CD4-positive, alpha-beta T cell treated with Interleukin-17A for 1 hour (primary cell): ENCODE measurements at regions not wholly inside any gene's neighbourhood (a gene's known extent, or its start where the extent isn't known, plus 50 kb on each side); places are given as distances from the start of the nearest gene placed in this dataset.

Source experiments
- DNase-seq: peaks from one replicate; pipeline ENCODE4 v3.0.0-alpha.2; 2020

DNA sequence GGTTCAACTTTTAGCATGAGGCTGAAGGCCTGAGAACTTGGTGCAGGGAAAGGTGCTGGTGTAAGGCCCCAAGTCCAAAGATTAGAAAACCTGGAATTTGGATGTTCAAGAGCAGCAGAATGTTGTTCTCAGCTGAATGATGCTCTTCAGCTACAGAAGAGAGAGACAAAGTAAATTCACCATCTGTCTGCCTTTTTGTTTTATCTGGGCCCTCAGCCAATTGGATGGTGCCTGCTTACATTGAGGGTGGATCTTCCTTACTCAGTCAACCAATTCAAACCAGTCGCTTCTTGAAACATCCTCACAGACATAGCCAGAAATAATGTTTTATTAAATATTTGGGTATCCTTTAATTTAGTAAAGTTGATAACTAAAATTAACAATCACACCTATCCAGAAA is 748.2 kb upstream of the ADAMTS5 start:
- DNase-seq, result no peak

DNA sequence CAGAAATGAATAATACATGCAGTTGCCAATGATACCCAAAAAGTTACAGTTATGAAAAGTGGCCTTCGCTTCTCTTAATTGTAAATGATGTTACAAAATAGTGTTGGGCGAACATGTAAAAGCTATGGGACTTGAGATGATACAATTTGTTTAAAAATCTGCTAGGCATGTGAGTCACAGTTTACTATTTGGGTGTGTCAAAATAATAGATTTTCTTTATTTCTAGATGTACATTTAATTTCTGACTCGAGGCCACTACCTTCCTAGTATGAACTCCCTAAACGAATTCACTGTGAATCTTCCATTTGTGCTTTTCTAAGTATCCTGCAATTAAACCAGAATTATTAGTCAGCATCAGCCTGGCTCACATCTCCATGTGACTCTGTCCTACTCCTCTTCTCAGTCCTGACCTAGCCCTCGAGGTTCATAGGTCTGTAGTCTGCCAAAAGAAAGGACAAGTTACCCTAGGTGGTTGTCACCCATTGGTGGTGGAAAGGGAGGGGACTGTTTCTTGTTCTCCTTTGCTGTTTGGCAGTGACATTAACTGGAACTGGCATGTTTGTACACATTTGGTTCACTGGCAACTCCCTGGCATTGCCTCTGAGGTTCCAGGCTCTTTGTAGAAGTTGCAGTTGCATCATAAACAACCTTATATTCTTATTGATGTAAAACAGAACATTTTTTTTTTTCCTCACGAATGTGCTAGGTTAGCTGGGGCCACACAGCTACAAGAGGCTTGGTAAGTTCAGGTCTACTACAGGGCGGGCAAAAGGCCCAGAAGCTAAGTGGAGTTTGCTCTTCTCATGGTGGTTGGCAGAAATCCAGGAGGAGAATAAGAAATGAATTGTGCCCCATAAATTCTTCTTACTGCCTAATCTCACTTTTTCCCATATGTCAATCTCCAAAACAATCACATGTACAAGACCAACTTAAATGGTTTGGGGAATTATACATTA is 746.5 kb upstream of the ADAMTS5 start:
- no peak for DNase-seq

DNA sequence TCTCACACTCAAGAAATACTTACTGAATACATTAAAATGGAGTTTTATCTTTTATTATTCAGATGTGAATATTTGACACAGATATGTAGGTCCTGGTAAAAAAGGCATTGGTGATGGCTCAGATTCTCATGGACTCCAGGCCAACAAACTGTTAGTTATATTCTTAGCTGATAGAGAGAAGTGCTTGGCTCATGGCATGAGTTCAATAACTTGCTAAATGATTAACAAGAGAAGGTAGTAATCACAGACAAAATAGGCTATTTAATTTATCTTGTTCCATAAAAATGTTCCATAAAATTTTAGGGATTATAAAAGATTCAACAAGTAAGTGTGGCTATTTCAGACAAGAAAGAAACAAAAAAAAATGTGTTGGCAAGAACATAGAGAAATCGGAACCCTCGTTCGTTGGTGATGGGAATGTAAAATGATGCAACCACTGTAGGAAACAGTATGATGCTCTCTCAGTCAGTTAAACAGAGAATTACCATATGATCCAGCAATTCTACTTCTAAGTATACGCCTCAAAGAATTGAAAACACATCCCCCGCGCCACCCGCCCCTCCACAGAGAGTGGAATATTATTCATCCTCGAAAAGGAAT is 737.8 kb upstream of the ADAMTS5 start:
- no peak for DNase-seq

DNA sequence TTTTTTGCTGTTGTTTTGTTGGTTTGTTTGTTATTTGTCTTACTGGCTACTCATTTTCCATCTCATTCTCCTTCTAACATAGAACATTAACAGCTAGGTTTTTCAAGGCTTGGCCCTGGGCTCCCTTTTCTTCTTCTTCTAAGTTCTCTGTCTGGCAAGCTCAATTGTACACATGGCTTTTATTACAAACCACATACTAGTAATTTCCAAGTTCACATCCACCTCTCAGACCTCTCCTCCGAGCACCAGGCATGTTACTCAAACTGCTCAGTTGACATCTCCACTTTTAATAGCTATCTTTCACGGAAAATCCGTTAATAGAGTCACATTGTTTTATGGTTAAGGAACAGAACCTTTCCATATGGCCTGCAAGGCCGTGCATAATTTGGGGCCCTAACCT is 736.9 kb upstream of the ADAMTS5 start:
- no peak for DNase-seq

DNA sequence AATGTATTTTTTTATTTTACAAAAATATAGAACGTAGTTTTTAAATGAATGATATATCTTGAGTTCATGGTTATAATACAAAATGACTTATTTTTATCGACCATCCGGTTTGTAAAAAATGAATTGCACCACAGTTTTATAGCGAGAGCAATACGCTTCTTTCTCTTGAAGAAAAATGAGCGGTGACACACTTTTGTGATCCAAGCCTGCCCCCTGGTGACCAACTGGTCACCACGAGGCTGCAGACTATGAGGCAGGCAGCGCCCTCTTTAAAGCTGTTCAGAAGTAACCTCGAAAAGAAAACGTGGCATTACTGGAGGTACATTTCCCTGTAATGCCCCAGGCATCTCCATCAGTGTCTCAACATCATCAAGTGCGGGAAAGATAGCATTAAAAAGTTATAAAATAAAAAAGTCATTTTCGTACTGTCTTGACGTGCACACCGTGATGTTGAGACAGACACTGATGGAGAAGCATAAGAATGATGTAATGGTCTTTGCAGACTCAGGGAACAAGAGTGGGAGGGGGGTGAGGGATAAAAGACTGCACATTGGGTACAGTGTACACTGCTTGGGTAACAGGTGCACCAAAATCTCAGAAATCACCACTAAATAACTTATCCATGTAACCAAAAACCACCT is 734.2 kb upstream of the ADAMTS5 start:
- DNase-seq, result peak; percentile 51

DNA sequence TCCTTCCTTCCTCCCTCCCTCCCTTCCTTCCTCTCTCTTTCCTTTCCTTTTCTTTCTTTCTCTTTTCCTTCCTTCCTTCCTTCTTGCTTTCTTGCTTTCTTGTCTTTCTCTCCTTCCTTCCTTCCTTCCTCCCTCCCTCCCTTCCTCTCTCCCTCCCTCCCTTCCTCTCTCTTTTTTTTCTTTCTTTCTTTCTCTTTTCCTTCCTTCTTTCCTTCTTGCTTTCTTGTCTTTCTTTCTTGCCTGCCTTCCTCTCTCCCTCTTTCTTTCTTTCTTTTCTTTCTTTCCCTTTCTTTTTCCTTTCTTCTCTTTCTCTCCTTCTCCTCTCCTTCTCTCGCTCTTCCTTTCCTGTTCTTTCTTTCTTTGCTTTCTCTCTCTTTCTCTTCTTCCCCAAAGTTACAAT is 728.4 kb upstream of the ADAMTS5 start:
- DNase-seq, result no peak

DNA sequence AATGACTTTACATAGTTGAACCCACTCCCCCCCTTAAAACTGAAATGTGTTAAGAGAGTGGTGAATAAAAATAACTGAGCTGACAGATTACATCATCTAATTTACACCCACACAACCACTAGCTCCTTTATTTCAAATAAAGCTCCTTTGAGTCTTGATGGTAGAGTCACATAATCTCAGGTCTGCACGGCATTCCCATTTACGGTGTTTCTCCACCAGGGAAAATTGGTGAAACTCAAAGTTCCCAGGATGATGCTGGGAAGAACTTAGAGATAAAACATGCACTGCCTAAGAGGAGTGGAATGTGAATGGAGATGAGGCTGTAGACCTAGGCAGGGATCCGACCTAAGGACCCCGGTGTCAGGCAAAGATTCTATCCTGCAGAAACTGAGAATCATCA is 727.8 kb upstream of the ADAMTS5 start:
- no peak for DNase-seq

DNA sequence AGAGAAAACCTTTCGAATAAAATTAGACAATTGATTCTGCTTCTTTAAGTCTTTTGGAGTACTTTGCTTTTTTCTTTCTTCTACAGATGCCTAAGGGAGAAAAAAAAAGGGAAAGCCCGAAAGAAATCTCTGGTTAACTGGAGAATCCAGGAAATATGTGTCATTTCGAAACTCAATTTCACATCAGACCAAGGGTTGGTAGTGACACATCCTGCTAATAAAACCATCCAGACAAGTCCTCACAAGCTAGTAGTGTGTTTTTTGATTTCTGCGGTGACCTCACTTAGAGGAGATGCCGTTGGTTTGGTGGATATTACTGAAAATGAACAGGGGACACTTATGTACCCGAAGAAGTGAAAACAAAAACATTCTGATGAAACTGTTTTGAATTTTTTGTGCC is 726.5 kb upstream of the ADAMTS5 start:
- DNase-seq, result no peak

DNA sequence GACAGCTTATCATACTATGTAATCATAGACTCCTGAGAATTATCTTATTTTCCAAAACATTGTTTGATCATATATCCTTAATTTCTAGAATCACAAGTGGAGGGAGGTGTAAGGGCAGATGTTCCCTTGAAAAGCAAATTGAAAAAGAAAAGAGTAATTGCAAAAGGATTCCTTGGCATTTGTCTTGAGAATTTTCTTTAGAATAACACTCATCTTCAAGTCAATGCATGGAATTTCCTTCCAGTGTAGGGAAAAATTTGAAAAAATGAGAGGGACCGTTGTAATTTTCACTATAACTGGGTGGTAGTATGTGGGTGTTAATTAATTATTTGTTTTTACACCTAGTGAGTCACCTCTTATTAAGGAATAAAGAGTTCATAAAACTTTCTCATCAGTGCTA is 724.6 kb upstream of the ADAMTS5 start:
- DNase-seq, result no peak

DNA sequence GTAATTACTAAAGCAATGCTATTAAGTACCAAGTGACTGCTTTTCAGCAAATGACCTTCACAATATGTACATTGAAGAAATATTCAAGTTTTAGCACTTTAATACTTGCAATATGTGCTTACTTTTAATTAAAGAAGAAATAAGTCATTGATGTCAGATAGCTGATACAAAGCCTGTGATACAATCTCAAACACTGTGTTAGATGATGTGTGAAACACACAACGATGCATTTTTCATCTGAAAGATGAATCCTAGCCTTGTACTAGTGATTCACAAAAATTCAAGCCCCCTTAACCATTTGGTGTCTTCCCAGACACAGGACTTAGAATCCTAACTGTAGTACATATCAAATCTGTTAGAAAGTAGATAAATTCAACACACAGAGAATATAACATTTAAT is 724.1 kb upstream of the ADAMTS5 start:
- DNase-seq, result no peak

DNA sequence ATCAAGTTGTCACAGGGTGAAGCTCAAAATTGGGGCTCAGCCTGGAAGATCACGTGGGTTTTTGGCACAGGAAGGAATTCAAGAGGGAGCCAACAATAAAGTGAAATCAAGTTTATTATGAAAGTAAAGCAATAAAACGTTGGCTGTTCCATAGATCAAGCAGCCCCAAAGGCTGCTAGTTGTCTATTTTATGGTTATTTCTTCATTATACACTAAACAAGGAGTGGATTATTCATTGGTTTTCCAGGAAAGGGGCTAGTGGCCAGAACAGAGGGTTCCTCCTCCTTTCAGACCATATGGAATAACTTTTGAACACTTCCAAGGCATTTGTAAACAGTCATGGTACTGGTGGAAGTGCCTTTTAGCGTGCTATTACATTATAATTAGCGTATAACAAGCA is 723.5 kb upstream of the ADAMTS5 start:
- no peak for DNase-seq

DNA sequence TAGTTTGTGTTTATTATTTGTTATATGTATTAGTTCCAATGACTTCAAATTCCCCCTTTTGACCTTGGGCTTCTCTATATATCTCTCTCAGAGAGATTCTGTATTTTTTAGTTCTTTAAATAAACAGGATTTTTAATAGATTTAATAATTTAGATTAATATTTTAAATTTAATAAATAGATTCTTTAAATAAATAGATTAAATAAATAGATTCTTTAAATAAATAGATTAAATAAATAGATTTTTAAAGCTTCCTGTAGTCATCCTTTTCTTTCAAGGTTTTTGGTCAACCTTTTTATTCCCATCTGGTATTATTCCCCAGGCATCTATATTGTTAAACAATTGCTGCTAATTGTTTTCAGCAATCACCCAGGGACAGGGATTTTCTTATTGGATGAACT is 721.9 kb upstream of the ADAMTS5 start:
- no peak for DNase-seq

DNA sequence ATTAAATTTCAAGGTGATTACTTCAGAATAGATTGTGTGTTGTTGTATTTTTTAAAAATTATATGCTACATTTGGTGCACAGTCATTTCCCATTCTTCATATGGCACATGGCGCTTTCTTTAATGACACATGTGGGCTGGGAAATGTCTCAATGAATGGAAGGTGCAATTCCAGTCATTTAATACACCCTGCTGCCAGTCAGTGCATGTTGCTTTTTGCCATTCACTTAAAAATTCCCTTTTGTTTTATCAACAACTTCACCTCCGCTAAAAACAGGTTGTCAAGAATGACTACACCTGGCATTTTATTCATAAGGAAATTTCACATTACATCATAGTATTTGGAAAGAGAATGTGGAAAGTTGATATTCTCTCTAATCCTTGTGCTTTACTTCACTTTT is 716.4 kb upstream of the ADAMTS5 start:
- DNase-seq, result no peak

DNA sequence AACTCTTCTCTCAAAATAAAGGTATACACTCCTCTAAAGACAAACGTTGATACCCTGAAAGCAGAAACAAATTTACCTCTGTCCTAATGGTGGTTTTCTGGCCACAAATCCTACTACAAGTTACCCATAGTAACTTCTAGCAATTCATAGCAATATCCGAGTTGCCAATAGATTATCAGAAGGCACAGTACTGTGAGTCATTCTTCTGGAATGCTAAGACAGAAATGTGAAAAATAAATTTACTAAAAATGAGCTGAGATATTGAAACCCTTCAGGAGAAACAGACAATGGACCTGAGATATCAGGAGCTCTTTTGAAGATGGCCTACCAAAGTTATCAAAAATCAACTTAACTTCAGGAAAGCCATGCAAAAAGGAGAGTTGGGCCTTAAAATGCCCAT is 715.0 kb upstream of the ADAMTS5 start:
- no peak for DNase-seq

DNA sequence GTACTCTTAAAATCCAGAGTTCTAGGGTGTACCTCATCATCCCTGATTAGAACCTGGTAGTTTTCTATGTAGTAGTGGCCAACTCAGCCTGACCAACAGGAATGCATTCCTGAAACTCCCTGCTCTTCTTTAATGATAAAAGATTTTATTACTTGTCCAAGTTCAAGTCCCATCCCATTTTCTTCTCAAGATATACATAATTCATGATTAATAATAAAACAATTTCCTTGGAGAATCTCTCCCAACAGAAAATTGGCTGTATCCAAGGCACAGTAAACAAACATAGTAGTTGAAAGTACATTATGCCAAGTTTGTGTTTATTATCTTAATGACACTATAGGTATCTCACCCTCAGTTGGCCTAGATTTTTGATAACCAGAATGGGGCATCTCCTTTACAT is 714.1 kb upstream of the ADAMTS5 start:
- no peak for DNase-seq

DNA sequence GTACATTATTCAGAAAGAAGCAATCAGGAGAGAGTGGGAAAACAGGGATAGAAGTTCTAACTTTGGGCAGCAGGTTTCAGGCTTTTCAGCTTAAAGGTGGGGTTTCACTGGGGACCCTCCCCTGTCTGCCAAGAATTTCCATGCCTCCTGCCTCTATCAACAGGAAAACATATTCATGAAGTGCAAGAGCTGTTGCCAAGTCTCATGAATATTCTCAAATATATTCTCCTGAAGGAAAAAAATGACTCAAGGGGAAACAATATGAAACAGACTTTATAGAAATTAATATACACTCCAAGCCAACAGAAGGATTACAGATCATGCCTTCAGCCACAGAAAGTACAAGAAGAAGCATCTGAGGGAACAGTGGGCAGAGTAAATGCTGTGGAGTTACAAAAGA is 713.3 kb upstream of the ADAMTS5 start:
- DNase-seq, result no peak

DNA sequence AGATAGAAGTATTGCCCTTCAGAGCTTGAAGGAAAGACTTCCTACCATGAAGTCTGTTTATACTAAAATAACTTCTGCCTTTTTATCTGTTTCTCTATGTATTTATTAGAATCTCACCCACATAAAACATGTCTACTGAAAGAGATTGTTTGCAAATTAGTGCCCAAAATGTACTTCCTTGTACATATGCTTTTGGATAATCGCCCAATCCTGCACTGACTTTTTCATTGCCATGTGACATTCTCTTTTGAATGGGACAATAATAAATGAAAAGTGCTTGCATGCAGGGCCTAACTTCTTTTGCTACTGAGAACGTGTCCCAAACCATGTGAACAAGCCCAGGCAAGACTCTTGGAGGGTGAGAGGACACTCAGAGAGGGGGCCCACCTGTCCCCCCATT is 711.6 kb upstream of the ADAMTS5 start:
- no peak for DNase-seq

DNA sequence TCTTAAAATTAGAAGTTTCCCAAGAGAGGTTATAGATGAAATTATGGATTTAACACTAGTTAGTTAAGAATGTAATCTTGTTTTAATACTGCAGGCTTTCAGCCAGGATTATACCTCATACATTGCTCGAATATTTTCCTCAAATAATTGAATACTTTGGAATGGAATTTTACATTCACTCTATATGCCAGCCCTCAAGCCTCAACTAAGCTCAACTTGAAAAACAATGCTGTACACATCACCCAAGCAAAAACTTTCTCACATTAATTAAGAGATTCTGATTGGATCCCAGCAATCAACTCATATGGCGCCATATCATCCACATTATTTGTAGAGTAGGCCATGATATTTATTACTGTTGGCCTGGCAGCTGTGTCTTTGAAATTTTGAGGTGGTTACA is 710.7 kb upstream of the ADAMTS5 start:
- DNase-seq, result no peak

DNA sequence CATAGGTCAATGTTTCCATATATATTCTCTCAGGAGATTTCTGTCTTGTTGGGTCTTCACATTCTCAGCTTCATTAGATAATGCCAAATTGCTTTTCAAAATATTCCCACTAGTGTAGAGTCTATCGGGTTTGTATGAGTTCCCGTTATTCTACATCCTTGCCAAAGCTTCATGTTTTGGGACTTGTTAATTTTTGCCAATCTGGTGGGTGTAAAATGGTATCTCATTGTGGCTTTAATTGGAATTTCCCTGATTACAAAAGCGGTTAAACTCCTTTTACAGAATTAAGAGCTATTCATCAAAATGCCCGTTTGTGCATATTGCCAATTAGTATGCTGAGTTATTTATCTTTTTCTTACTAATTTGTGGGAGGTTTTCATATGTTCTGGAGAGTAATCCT is 708.4 kb upstream of the ADAMTS5 start:
- DNase-seq, result no peak

DNA sequence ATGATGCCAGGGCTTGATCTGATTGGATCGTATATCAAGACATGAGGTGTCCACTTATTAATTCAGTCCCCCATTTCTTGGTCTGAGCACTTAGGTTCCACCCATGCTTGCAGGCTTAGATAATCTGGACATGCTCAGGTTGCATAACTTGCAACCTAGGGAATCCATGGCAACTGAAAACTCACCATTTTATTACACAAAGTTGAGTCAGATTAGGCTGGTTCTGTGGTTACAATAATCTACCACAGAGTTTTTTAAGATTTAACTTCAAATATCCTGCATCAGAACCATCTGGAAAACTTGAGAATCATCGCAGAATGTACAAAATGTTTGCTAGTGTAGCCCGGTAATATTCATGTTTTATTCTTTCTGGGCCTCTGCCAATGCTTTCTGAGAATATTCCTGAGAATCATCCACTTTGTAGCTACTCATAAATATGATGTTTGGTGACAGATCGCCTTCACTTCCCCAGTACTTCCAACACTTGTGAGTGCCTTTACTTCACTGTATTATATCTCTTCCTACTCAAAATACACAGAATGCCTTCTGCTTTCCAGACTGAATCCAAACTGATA is 707.2 kb upstream of the ADAMTS5 start:
- no peak for DNase-seq

DNA sequence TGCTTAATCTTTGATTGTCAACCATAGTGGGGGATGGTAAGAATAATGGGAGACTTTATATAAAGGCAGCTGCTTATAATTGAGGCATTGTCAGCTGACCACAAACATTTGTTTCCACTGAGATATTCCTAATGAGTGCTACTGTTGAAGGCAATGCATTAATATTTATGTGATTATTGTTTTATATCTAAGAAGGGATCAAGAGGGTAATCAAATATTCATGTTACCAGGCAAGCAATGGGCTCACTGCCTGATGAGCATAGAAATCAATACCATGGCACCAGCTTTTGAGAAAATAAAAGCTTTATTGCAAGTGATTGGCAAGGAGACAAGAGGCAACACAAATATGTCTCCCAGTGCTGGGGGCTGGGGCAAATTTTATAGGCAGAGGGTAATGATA is 706.7 kb upstream of the ADAMTS5 start:
- no peak for DNase-seq

DNA sequence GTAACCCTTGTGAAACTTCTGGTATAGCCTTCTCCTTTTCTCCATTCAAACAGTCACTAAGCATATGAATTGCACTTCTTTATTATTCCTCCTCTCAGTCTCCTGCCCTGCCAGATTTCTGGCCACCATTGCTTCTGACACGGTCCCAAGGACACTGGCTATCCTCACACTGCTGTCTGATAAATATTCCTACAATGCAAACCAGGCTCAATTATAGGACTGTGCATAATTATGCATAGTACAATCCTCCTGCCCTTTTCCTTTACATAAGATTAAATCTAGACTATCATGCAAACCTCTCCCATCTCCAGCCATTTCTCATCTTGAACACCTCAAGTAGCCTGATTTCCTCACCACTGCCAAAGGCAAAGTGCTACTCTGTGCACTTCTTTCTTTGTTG is 704.3 kb upstream of the ADAMTS5 start:
- no peak for DNase-seq

DNA sequence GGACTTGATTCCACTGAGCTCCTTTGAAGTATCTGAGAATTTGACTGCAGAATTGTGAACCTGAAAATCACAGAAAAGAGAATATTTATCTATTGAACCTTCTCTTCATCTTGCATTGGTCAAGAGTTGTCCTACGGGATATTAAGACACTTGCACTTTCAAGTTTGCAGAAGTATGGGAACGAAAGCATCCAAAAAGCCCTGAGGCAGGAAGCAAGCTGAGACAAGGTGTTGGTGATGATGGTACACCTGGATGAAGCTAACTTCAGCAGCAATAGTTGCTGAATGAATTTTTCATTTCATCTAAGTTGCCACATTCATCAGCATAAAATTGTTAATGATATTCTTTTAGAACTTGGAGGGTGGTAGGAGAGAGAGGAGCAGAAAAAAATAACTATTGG is 686.6 kb upstream of the ADAMTS5 start:
- no peak for DNase-seq

DNA sequence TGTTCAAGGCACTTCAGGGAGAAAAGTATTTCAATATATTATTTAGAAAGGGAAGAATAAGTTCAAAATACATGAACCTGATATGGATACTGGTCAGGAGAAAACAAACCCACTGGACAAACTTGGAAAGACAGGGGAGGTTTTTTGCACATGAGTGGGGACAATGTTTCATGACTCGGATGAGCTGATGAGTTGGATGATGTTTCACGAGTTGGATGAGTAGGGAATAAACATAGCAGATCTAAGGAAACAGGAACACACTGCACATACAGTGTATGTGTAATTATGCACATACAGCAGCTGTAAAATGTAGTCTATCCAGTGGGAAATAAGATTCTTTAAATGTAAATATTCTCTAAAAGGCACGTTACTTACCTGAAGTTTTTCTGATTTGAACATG is 682.9 kb upstream of the ADAMTS5 start:
- DNase-seq, result no peak
